SJCRH30 (cell line): ENCODE measurements at regions not wholly inside any gene's neighbourhood (a gene's known extent, or its start where the extent isn't known, plus 50 kb on each side); places are given as distances from the start of the nearest gene placed in this dataset.
"Not testable (repeated sequence)": the region's sequence is repeated elsewhere in the genome, so short reads cannot be mapped to it uniquely, and the experiment has no call there.

Experiments
- DNase-seq, 2 experiments: peaks; one replicate each; pipeline ENCODE4 v3.0.0-alpha.2; 2015 to 2020
- H3K27ac ChIP-seq: fragments of 250-450 bp; sonication (Bioruptor Pico); 2 replicates; pipeline ENCODE4 v1.5.1; 2020; ENCODE audit warnings: mild to moderate bottlenecking, moderate library complexity
- H3K27me3 ChIP-seq: fragments of 250-450 bp; sonication (Bioruptor Pico); 2 replicates; pipeline ENCODE4 v1.5.1; 2020; ENCODE audit warnings: mild to moderate bottlenecking, moderate library complexity
- H3K36me3 ChIP-seq: fragments of 250-450 bp; sonication (Bioruptor Pico); 2 replicates; pipeline ENCODE4 v1.5.1; 2020; ENCODE audit warnings: mild to moderate bottlenecking, moderate library complexity
- H3K4me1 ChIP-seq: fragments of 250-450 bp; sonication (Bioruptor Pico); 2 replicates; pipeline ENCODE4 v1.5.1; 2020; ENCODE audit warnings: mild to moderate bottlenecking, moderate library complexity
- H3K4me3 ChIP-seq: fragments of 250-450 bp; sonication (Bioruptor Pico); 2 replicates; pipeline ENCODE4 v1.5.1; 2020; ENCODE audit warnings: mild to moderate bottlenecking, moderate library complexity
- H3K9me3 ChIP-seq: fragments of 250-450 bp; sonication (Bioruptor Pico); replicated peaks from 2 replicates; pipeline ENCODE4 v1.5.1; 2020; ENCODE audit warnings: mild to moderate bottlenecking, moderate library complexity

DNA sequence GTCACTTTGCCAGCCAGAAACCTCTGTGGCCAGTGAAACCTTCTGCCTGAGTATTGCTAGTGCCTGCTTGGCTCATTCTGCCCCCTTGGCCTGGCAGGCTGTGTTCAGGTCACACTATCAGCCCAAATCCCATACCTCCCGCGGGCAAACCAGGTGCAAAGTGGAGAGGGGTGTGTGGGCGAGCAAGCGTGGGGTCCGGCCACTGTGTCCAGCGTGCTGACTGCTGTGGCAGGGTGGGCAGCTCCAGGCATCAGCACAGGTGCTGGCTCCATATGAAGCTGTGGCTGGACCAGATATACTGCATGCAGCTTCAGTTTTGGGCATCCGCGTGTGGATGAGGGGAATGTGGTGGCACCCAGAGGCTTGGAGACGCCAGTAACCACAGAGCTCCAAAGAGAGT is 576.5 kb upstream of the EDIL3 start:
- DNase-seq = no peak
- Histone ChIP-seq H3K36me3 (no peaks in the 10 kb centered on the region), H3K9me3 (no peaks in the 10 kb centered on the region), H3K4me1 (no peaks in the 10 kb centered on the region), H3K4me3 (no peak overlapping the region), H3K27ac (no peak overlapping the region), H3K27me3 (no peaks in the 10 kb centered on the region)

DNA sequence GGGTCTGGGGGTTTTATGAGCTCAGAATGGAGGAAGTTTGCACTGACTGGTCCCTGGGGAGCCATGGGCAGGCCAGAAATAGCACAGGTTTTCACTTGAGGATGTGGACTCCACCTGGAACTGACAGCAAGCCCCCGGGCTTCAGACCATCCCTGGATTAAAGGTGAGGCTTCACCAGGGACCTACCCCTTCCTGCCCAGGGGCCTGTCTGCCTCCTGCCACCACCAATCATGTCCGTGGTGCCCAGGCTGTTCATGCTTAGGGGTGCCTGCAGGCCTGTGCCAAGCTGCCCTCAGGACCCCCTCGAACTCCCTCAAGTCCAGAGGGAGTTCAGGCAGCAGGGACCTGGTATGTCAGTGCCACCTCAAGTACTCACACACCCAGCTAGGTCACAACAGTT is 577.2 kb upstream of the EDIL3 start:
- Histone ChIP-seq H3K4me1 (no peaks in the 10 kb centered on the region), H3K36me3 (no peaks in the 10 kb centered on the region), H3K27me3 (no peaks in the 10 kb centered on the region), H3K27ac (no peak overlapping the region), H3K9me3 (no peaks in the 10 kb centered on the region), H3K4me3 (no peak overlapping the region)
- DNase-seq = no peak

DNA sequence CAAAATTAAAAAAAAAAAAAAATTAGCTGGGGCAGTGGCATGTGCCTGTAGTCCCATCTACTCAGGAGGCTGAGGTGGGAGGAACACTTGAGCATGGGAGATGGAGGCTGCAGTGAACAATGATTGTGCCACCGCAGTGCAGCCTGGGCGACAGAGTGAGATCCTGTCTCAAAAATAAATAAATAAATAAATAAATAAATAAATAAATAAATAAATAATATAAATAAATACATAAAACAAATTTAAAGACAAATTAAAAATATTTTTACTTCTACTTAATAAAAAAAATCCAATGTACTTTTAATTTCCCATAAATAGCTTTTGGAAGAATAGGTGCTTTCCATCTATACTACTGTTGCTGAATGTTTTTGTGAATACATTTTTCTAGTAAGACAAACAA is 598.4 kb upstream of the EDIL3 start:
- Histone ChIP-seq H3K9me3 (no peaks in the 10 kb centered on the region), H3K27ac (no peak overlapping the region), H3K4me3 (no peak overlapping the region), H3K27me3 (no peaks in the 10 kb centered on the region), H3K36me3 (no peaks in the 10 kb centered on the region), H3K4me1 (peaks cover 5% of the 10 kb centered on the region; the same call in 1 of the 2 replicates)
- DNase-seq = no peak

DNA sequence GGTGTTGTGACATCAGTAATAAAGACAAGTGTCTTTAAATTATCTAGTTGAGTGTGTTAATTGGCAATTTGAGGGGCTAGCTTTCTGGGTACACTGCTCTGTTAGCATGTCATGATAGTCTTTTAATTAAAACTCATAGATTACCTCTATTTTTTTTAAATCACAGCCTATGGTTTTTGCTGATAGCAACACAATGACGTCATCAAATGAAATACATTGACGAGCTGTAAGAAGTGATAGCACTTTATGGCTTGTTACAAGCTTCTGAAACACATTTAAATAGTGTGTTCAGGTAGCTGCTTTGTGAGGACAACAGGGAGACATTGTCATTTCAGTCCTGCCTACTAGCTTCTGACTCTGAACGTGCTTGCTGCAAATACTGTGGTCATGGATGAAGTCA is 600.5 kb upstream of the EDIL3 start:
- peak overlapping the region; percentile 48 for H3K4me3 ChIP-seq
- H3K9me3 ChIP-seq = no peaks in the 10 kb centered on the region
- H3K27me3 ChIP-seq = no peaks in the 10 kb centered on the region
- H3K4me1 ChIP-seq = peaks cover 5% of the 10 kb centered on the region; the same call in 1 of the 2 replicates
- DNase-seq = peak in 1 of 2 experiments; percentile 56
- no peaks in the 10 kb centered on the region for H3K36me3 ChIP-seq
- peak overlapping the region; percentile 93 for H3K27ac ChIP-seq

DNA sequence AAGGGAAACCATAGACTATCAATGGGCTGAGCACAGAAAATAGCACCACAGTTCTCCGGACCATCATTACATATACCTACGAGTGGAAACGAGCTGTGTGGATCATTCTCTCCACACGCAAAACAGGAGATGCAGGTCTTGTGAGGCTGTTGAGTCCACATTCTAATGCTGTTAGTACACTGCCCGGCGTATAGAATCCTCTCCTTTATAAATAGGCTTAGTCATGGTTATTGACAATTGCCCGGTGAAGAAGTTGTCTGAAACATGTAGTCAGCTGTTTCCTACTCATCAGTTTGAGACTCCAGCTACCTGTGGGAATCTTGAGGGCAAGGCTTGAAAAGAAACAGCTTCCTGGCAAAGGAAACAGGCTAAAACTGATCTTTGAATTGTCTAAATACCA is 602.0 kb upstream of the EDIL3 start:
- peak overlapping the region; percentile 48 for H3K4me3 ChIP-seq
- no peaks in the 10 kb centered on the region for H3K36me3 ChIP-seq
- H3K4me1 ChIP-seq = peaks cover 5% of the 10 kb centered on the region; the same call in 1 of the 2 replicates
- H3K9me3 ChIP-seq = no peaks in the 10 kb centered on the region
- DNase-seq = peak; percentile 63 to 86
- no peaks in the 10 kb centered on the region for H3K27me3 ChIP-seq
- H3K27ac ChIP-seq = peak overlapping the region; percentile 93

DNA sequence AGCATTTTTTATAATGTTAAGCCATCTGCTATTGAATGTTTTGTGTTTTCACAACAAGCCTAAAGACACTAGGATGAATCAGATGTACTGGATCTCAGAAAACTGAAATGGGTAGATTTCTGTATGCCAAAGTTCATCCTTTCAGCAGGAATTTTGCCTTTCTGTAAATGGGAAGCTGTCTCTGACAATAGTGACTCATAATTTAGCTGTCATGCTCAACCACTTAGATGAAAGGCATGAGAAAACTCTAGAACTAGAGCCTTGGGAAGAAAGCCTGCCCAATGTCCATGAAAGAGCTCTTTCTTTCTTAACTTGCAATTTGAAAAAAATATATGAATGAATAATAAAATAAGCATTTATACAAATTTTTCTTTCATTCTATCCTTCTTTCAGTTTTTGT is 616.0 kb upstream of the EDIL3 start:
- Histone ChIP-seq H3K9me3 (no peaks in the 10 kb centered on the region), H3K27ac (no peak overlapping the region), H3K4me1 (no peaks in the 10 kb centered on the region), H3K27me3 (no peaks in the 10 kb centered on the region), H3K36me3 (no peaks in the 10 kb centered on the region), H3K4me3 (no peak overlapping the region)
- DNase-seq = no peak

DNA sequence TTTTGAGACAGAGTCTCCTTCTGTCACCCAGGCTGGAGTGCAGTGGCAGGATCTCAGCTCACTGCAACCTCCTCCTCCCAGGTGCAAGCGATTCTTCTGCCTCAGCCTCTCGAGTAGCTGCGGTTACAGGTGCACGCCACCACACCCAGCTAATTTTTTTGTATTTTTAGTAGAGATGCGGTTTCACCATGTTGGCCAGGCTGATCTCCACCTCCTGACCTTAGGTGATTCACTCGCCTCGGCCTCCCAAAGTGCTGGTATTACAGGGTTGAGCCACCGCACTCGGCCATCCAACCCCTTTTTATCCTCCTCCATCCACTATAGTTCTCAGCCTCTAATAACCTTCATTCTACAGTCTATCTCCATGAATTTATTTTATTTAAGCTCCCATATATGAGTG is 617.3 kb upstream of the EDIL3 start:
- not testable (repeated sequence) for H3K4me1 ChIP-seq, DNase-seq, H3K4me3 ChIP-seq, H3K36me3 ChIP-seq, H3K27ac ChIP-seq, H3K9me3 ChIP-seq, H3K27me3 ChIP-seq

DNA sequence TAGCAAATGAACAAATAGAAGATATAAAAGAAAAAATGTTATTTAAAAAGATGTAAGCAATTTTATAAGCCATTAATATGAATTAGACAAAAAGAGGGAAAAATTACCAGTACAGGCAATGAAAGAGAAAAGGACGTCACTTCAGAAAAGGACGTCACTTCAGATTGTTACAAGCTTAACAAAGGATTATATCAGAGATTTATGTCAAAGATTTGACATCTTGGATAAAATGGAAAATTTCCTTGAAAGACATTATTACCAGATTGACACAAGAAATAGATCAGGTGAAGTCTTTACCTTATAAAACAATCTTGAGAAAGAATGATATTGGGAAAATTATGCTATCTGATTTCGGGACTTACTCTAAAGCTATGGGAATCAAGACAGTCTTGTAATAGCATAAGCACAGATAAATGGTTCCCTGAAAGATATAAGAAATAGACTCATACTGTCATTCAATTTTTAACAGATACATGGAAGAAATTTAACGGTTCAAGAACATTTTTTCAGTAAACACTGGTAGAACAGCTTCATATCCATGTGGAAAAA is 625.4 kb upstream of the EDIL3 start:
- no peaks in the 10 kb centered on the region for H3K27me3 ChIP-seq
- H3K36me3 ChIP-seq = no peaks in the 10 kb centered on the region
- H3K9me3 ChIP-seq = no peaks in the 10 kb centered on the region; the same call in 1 of the 2 replicates
- H3K4me3 ChIP-seq = no peak overlapping the region
- peaks cover 4% of the 10 kb centered on the region for H3K4me1 ChIP-seq
- peak overlapping the region; percentile 45 for H3K27ac ChIP-seq
- DNase-seq = no peak

DNA sequence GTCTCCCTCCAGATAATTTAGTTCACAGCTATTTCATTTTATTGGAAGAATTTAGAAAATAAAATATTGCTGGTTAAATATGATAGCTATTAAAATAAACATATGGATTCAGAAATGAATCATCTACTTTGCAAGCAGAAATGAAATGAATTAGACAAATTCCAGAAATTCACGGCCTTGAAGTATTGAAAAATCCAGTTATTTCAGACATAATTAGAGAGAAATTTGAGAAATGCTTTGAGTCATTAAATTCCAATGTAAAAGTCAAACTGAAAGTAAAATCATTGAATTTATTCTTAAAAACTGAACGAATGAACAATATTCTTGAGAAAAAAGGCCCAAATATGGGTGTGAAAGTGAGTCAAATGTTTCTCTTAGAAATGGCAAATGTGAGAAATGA is 632.6 kb upstream of the EDIL3 start:
- H3K4me3 ChIP-seq = no peak overlapping the region
- DNase-seq = no peak
- no peaks in the 10 kb centered on the region for H3K9me3 ChIP-seq
- H3K27ac ChIP-seq = no peak overlapping the region
- H3K36me3 ChIP-seq = no peaks in the 10 kb centered on the region
- H3K27me3 ChIP-seq = no peaks in the 10 kb centered on the region
- H3K4me1 ChIP-seq = no peaks in the 10 kb centered on the region; the same call in 1 of the 2 replicates

DNA sequence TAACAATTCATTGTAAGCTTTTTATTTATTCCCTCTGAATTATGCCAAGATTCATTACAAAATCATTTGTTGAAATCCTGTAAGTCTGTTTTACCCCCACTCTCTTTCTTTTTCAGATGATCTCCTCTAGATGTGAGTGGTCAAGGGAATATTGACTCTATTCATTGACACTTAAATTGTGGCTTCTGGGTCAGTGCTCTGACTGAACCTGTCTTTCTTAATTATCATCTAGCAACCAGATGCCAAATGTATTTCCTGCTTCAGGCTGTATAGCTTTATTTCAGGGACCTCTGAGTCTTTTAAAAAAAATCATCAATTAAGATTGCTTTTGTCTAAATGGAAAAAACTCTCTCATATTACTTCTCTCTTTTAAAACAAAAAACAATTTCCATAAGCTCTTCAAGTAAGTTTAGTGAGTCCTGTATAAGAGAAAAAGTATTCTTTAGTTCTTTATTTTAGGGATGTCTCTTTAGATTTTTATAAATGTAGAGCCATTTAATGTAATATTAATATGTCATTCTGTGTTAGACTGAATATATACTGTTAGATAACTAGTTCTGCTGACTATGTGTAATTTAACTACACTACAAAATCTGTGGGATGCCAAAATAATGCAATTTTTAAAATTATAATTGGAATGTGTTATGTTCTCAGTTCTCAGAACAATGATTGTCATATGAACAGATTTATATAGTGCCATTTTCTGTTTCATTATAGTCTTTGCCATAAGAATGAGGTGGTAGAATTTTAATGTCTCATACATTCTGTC is 645.8 kb upstream of the EDIL3 start:
- Histone ChIP-seq H3K4me3 (no peak overlapping the region), H3K36me3 (no peaks in the 10 kb centered on the region), H3K4me1 (no peaks in the 10 kb centered on the region), H3K27ac (no peak overlapping the region), H3K9me3 (no peaks in the 10 kb centered on the region), H3K27me3 (no peaks in the 10 kb centered on the region)
- no peak for DNase-seq

DNA sequence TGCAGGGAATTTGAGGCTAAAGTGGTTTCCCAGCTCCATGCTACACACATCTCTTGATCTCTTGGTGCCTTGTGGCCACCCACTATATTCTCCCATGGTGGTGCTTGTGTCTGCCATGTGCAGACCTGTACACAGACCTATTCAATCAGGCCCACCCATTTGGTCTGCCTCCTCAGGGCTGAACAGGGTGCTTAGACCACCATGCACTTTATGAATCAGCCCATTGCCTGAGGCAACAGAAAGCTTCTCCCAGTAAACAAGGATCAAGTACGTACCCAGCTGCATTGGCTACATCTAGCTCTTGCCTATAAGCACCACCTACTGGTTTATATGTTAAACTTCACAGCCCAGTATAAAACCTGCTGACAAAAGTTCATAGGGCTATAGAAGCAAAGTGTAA is 664.3 kb upstream of the EDIL3 start:
- Histone ChIP-seq H3K27ac (no peak overlapping the region), H3K36me3 (no peaks in the 10 kb centered on the region), H3K9me3 (no peaks in the 10 kb centered on the region; the same call in 1 of the 2 replicates), H3K4me1 (no peaks in the 10 kb centered on the region; the same call in 1 of the 2 replicates), H3K27me3 (no peaks in the 10 kb centered on the region), H3K4me3 (no peak overlapping the region)
- peak; percentile 88 to 90 for DNase-seq

DNA sequence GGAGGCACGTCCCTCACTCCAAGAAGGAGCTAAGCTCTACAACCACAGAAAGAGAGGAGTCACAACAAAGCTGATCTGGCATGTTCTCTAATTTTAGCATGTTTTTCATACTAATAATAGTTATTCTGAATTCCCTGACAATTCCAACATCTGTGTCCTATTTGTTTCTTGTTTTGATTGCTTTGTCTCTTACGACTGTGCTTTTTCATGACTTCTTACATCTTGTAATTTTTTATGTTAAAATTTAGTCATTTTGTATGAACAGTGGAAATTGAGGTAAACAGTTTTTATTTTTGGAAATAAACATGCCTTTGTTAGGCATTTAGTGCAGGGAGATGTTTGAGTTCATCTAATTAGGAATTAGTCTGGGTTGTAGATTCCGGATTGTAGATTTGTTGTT is 668.1 kb upstream of the EDIL3 start:
- Histone ChIP-seq H3K27me3 (no peaks in the 10 kb centered on the region), H3K4me1 (no peaks in the 10 kb centered on the region; the same call in 1 of the 2 replicates), H3K9me3 (no peaks in the 10 kb centered on the region), H3K36me3 (no peaks in the 10 kb centered on the region), H3K27ac (no peak overlapping the region), H3K4me3 (no peak overlapping the region)
- DNase-seq = no peak

DNA sequence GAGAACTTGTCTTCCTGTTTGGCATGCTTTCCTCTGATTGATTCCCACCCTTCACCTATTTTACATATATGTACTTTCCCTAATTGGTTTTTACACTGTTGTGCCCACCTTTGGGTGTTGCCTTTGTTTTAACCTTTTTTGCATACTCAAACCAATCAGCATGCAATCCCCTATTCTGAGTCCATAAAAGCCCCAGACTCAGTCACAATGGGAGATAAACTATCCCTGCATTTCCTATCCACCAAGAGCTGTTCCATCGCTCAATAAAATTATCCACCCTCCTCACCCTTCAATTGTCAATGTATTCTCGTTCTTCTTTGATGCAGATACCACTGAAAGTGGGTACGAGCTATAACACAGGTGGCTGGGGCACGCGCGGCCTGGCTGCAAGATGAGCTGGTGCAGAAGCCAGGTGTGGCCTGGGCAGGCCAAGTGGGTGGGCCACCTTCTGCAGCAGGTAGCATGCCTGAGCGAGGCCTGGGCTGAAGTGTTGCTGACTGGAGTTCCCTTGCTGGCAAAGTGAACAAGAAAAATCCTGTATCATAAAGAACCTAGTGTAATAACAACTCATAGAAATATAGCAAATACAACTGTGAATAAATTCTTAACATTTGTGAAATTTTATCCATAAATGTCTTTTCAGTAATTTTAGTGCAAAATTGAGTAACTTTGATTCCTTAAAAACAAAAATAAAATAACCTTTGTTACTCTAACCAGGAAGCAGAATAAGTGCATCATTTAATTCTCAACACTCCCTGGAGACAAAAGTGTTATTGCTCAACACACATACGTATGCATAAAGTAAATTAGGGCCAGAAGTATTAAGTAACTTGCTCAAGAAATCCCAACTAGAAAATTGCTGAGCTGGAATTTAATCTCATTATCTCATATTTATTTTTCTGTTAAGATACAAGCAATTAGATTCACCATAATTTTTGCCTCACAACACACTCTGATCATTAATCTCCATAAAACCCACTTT is 685.3 kb upstream of the EDIL3 start:
- Histone ChIP-seq H3K27ac (no peak overlapping the region), H3K27me3 (no peaks in the 10 kb centered on the region), H3K36me3 (no peaks in the 10 kb centered on the region), H3K4me3 (no peak overlapping the region), H3K9me3 (no peaks in the 10 kb centered on the region), H3K4me1 (no peaks in the 10 kb centered on the region)
- DNase-seq = no peak

DNA sequence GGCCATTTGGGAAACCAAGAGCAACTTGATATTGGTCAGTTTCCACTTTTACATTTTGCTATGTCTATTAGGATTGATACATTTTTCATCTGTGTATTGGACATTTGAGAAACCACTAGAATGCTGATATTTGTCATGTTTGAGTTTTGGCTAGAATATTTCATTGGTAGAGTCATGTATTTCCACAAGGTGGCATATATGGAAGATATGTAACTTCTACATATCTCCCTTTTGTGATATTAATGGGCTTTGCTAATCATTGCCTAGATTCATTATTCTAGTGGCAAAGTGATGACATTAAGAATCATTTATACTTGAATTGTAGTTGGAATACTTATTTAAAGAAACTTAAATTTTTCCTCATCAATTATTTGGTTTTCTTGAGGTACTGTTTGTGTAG is 692.9 kb upstream of the EDIL3 start:
- Histone ChIP-seq H3K36me3 (no peaks in the 10 kb centered on the region), H3K27ac (no peak overlapping the region), H3K4me3 (no peak overlapping the region), H3K9me3 (no peaks in the 10 kb centered on the region), H3K27me3 (no peaks in the 10 kb centered on the region), H3K4me1 (no peaks in the 10 kb centered on the region)
- no peak for DNase-seq

DNA sequence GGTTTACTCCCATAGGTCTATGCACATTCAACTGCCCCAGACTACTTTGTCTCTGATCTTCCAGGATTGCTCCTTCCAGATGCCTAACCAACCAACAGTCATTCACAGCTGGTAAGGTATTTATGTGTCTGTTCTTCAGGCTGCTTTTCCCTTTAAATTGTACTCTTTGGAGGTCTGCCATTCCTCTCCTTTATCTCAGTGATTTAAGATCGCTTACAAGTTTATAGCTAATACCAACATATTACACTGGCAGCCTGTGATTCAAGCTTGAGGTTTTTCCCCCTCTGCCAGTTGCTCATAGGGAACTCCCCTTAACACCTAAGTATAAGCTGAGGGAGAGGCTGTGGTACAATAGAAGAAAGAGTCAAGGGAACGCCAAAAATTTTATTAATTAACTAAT is 711.7 kb upstream of the EDIL3 start:
- no peak overlapping the region for H3K27ac ChIP-seq
- no peaks in the 10 kb centered on the region for H3K36me3 ChIP-seq
- no peaks in the 10 kb centered on the region for H3K4me1 ChIP-seq
- DNase-seq = no peak
- no peaks in the 10 kb centered on the region for H3K27me3 ChIP-seq
- 0 out of 2 replicates have a peak, but pooled peaks cover 2% of the 10 kb centered on the region for H3K9me3 ChIP-seq
- H3K4me3 ChIP-seq = no peak overlapping the region
